GM18519 (cell line): ENCODE measurements at regions not wholly inside any gene's neighbourhood (a gene's known extent, or its start where the extent isn't known, plus 50 kb on each side); places are given as distances from the start of the nearest gene placed in this dataset.

Source experiments
- ATAC-seq: cut with Tn5 transposase; IDR thresholded peaks from one replicate; pipeline ENCODE4 v1.9.1; 2021; ENCODE audit warnings: mild to moderate bottlenecking, moderate library complexity; ENCODE audit not compliant: unreplicated experiment, low FRiP score

DNA sequence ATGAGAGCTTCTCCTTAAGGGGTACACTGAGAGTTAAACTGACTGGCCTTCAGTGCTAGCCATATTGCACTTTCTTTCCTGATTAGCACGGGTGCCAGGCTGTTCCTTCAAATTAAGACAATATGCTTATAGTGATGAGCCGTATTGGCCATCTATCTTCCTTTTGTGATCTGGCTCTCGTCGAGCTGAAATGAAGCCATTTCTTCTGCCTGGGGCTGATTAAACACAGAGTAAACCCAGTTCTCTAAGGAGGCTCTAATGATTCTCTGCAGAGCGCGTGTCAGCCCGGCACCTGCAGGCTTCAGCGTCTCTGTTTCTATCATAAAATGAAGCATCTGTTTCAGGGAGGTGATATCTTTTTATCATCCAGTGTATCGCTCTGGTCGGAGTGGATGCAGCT is 107.5 kb upstream of the NR2F2 start:
- ATAC-seq: no peak

DNA sequence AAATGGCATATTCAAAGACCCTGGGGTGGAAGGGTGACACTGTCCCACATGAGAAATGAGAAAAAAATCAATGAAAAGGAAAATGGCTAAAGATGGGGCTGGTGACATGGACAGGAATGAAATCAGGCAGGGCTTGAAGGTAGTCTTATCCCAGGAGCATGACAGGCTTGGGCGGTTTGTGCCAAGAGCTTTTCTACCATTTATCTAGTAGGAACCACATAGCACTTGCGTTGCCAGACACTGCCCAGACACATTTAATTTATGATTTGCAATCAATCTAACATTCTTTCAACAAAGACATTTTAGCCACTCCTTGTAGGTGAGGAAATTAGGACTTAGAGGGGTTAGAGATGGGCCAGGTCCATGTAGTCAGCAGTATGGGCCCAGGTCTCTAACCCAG is 106.6 kb upstream of the NR2F2 start:
- no peak for ATAC-seq

DNA sequence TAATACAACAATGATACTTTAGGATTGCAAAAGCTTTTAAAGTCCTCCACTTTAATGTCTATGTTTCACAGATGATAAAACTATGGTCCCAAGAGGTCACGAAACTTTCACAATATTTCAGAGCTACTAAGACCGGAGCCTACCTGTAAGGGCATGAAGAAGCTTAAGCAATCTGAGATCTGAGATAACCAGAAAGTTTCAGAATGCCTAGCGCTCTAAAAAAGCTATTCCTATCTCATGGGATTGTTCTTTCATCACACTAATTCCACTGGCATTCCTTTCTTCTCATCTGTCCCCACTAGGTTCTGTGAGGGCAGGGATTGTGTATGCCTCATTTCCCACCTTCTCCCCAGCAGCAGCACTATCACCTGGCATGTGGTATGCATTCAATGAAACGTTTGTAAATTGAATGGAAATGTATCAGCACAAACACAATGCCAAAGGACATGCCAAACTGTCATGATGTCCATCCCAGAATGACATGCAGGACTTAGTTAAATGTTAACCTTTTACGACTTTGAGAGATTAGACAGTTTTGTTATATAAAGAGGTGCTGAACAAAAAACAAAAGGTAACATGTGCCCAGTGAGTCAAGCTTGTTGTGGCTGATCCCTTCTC is 104.7 kb upstream of the NR2F2 start:
- no peak for ATAC-seq

DNA sequence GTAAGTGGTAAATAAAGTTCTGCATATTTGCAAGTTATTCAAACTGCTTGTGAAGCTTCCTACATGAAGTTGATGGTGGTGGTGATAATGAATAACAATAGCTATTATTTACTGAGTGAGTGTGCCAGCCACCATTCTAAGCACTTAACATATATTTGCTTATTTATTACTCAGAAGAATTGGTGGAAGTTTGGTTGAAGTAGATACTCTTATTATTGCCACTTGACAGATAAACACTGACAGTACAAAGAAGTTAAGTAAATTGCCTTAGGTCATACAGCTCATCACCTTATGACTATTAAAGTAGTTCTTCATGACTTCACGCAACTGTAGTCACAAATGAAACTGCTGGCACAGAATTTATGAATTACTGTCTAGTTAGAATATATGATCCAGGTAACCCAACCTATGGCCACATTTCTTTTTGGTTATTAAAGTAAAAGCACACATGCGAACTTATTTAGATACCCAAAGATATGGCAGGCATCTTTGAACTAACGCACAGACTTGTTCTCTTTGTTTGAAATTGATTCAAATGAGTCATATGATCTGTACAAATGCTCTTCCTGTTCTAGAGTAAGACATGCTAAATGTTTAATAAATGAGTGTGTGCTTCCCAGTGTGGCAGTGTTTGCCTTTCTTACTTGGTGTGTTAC is 99.8 kb upstream of the NR2F2 start:
- ATAC-seq: no peak

DNA sequence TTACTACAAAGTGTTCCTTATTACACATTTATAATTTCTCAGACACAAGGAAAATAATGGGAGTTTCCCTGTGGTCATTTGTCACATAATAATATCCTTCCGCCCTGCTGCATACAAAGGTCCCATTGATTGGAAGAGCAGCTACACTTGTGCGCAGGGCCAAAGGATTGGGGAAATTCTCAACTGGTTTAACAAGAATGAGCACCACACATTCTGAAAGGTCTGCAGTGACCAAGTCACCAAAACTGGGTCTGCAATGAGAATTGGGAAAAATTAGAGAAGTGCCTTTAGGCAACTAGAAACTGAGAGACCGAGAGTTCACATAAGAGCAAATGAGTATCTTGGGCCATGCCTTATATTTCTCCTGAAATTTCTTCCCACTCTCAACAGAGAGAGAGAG is 98.2 kb upstream of the NR2F2 start:
- no peak for ATAC-seq

DNA sequence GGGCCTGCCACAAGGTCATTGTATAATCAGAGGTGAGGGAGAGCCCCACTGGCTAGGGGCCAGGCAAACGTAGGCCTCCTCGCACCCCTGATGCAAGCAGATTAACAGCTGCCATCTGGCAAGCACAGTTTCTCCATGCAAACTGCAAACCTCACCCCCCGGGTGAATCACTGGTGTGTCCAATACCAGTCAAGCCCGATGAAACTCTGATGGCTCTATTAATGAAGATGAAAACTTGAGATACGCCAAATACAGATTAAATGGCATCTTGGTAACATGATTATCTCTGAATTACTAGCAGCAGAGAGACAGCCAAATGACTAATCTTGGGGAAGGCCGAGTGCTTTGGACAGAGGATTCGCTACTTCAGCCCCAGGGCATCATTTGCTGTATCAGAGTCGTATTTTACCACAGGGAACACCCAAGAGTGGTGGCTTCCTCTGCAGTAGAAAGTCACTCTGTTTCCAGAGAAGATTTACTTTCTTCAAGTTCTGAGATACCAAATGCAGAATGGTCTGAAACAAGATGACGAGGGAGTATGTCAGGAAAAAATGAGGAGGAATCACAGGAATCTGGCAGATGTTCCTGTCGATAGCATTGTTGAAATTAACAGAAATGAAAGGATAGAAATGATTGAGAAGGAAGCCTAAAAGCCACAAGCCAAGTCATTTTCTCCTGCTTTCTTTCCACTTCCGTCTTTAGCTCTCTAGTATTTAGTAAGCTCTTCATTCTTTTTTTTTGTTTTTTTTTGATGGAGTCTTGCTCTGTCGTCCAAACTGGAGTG is 96.2 kb upstream of the NR2F2 start:
- ATAC-seq: peak; percentile 56

DNA sequence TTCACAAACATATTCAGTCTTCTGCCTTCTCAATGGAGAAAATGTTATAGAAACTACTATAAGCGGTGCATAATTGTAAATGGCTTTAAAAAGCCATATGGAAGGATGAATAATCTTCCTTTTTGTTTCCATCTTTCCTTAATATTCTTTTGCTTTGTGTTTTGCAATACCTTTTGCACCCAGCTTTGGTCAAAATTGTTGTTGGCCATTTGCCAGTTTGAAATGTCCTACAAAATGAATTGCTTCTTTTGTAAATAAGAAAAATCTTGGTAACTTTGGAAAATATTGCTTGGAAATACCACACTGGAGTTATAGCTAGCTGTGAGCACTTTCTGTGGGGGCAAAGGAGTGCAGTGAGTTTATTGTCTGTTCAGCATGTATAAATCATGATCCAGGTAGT is 93.5 kb upstream of the NR2F2 start:
- no peak for ATAC-seq

DNA sequence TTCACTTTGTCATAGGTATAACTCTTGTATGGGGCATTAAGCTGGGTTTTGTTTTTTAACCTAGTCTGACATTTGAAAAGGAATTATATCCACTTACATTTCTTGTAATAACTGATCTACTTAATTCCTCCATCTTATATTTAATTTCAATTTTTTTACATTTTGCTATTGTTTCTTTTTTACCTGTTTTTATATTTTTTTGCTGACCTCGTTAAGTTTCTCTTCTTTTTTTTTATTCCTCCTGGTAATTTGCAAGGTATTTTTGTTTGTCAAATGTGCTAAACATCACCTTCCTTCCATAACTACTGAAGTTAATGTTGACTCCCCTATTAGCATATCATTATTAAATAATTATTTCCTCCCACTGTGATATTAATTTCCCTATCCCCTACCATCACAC is 87.7 kb upstream of the NR2F2 start:
- no peak for ATAC-seq

DNA sequence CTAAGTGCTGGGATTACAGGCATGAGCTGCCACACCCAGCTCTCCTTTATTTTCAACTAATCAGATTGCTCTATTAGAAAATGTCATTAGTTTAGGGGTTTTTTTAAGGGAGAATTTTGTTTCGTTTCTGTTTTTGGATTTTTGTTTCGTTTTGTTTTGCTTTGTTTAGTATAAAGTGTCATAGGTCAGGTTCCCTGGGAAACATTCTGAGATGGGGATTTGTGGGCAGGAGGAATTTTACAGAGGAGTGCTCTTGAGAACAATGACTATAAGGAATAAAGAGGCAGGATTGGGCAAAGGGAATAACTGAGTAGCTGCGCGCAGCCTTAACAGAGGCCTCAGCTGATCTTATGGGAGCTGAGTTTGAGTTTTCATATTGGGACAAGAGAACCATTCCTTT is 86.8 kb upstream of the NR2F2 start:
- ATAC-seq: no peak

DNA sequence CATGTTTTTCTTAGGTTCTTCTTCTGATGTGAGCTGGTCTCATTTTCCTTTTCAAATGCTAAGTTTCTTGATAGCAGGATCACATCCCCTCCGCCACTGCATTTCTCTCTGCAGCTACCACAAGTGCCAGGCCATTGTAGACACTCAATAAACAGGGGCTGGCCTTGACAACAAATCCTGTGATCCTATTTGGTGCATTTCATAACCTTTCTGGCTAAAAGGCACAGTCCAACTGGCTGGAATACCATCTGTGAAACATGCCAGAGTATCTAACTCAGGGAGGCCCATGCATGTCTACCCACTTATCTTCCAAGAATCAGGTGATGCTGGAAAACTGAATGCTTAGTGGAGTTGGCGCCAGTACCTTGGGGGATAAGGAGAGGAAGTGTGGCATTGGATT is 85.2 kb upstream of the NR2F2 start:
- ATAC-seq: no peak

DNA sequence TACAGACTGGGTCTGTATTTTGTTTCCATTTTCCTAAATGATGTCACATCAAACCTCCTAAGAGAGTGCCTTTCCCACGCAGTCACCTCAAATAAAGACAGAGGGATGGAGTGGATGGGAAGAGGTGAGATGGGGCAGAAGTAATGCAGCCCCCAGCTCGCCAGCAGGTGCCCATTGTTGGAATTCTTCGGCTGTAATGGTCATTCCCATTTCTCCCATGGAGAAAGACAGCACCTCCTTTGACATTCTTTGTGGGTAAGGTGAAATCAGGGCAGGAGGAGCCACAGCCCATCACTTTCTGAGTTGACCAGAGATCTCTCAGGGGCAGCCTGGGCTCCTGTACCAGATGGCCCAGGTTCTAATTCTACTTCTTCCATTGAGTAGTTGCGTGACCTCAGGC is 84.4 kb upstream of the NR2F2 start:
- no peak for ATAC-seq

DNA sequence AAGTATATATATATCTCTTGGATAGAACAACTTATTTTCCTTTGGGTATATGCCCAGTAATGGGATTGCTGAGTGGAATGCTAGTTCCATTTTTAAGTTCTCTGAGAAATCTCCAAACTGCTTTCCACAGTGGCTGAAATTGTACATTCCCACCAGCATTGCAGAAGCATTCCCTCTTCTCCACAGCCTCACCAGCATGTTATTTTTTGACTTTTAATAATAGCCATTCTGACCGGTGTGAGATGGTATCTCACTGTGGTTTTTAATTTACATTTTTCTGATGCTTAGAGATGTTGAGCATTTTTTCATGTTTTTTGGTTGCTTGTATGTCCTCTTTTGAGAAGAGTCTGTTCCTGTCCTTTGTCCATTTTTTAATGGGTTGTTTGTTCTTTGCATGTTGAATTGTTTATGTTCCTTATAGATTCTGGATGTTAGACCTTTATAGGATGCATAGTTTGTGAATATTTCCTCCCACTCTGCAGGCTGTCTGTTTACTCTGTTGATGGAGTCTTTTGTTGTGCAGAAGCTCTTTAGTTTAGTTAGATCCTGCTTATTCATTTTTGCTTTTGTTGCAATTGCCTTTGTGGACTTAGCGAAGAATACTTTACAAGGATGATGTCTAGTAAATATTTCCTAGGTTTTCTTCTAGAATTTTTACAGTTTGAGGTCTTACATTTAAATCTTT is 82.7 kb upstream of the NR2F2 start:
- ATAC-seq: no peak

DNA sequence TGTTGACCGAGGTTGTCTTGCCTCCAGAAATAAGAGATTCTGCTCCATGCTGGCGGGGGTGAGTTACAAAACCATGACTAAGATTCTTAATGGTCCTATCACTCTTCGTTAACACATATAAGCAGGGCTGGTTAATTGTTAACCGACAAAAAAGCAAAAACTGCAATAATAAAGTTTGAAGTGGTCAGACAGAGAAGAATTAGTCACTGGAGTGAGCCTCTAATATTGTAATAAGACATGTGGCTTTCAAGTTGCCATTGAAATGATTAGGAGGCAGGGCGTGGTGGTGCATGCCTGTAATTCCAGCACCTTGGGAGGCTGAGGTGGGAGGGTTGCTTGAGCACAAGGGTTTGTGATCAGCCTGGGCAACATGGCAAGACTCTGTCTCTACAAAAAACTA is 78.4 kb upstream of the NR2F2 start:
- ATAC-seq: no peak

DNA sequence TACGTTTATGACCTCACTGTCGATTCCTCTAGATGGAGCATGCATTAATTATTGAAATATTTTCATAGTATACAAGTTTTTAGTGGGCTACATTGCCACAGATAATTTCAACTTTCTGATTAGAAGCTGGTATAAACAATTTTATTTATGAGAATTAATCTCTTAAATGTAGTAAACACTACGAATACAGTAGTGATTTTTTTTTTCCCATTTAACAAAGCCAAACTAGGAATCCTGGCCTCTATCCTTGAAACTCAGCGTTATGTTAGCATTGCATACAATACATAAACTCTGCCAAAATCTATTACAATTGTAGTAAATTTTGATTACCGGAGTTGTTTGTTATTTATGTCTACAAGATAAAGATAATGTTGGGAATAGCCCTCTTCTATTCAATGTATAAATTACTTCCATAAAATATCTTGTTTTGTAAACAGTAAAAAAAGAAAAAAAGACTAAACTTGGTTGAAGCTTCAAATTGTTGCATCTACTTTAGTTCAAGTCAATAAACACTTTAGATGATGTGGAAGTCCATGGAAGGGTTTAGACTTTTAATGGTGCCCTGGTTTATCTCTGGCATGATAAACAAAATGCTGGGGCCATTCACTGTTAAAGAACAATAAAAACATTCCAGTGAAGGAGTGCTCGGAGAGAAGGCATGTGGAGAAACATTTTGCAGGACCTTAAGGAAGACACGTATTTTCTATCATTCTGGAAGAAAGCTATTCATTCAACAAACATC is 77.3 kb upstream of the NR2F2 start:
- no peak for ATAC-seq

DNA sequence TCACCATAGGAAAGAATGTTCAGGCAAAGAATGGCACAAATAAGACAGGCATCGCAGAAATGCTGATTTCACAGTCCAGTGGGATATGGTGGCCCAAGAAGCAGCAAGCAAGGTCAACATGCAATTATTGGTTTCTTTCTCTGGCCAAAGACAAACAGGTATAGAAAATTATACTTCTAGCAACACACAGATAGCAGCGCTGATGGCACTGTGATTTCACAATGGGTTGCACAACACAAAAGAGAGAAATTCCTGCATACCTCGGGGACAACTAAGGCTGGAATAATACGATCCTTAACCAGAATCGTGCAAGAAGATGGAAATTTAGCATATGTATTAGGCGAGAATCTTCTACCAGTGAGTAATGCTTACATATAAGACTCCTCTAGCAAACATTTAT is 76.3 kb upstream of the NR2F2 start:
- ATAC-seq: no peak

DNA sequence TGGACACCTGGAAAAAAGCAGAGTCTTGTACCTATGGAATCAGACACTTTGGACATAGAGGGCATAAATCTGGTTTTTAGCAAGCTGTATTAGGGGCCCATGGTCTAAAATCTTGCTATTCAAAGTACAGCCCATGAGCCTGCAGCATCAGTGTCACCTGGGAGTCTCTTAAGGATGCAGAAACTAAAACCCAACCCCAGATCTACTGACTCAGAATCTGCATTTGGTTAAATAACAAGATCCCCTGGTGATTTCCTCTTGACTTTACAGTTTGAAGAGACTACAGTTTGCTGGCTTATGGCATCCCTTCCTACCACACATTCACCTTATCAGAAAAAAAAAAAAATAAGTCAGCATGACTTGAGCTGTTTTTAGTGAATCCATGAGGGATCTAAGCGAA is 74.9 kb upstream of the NR2F2 start:
- ATAC-seq: no peak

DNA sequence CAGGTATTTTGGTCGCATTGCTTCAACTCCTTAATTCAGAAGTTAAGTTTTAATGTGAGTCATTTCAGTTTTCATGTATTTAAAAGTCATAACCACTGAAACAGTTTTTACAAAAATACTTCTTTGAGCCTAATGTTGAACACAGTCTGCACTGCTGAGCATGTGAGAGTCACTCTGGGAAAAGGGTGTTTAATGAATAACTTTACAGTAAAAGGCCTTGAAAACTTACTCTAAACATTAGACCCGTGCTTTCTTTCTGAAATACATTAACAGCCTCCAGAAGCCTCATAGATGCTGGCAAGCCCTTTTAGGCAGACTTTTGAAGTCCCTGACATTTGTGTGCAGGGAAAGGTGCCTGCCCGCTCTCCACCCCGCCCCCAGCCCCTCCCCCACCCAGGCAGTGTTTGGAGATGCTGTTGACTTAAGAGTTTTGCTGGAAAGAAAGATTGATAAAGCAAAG is 68.9 kb upstream of the NR2F2 start:
- ATAC-seq: peak; percentile 76

DNA sequence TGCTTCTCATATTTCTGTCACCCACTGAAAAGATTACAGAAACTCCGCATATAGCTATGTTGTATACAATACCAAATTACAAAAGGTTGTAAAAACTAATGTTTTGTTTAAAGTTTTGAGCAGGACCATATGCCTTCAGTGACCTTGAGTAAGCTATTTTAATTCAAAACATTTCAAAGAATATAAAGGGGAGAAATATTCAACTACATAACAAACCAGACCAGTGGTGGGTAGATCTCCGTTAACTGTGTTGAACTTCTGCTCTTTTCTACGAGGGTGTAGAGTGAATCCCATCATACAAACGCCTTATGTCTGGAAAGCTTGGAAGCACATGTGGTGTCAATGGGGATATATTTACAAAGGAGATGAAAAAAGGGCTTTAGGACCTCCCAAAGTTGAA is 68.4 kb upstream of the NR2F2 start:
- no peak for ATAC-seq

DNA sequence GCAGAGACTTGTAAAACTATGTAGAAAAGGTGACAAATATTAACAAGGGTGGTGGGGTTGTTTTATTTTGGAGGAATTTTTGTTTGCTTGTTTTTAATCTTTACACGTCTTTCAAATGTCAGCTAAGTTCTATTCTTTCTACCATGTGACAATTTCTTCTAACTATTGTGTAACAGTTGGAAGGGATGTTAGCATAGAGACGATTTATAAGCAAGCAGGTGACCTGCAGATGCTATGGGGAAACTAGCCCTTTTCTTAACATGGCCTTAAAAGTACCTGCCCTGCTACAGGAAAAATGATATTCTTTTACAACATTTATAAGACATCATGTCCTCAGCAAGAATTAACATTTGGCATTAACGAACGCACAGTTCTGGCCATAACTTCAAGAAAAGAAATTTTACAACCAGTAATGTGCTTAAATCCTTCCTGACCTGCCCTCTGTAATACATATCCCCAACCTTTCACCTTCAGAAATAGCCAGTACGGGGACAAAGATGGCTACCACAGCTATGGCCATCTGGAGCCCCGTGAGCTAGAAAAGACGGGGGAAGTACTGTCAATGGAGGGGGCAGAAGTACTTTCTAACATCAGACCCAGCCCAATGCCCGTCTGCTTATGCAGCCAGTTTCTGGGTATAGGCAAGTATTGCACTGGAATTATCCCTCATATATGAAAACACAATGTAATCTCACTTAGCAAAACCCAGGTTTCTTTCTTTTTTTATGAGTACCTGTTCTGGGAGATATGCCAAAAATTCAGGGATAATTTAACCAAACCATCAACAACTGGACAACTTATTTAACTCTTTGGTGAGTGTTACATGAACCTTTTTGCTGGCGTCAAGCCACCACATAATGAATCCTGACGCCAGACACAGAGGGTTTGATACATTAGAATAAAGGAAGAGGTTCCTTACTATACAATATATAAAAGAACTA is 67.7 kb upstream of the NR2F2 start:
- ATAC-seq: no peak
